ENCODE measurements at regions not wholly inside any gene's neighbourhood (a gene's known extent, or its start where the extent isn't known, plus 50 kb on each side); places are given as distances from the start of the nearest gene placed in this dataset.
"Not testable (repeated sequence)": the region's sequence is repeated elsewhere in the genome, so short reads cannot be mapped to it uniquely, and the experiment has no call there.

DNA sequence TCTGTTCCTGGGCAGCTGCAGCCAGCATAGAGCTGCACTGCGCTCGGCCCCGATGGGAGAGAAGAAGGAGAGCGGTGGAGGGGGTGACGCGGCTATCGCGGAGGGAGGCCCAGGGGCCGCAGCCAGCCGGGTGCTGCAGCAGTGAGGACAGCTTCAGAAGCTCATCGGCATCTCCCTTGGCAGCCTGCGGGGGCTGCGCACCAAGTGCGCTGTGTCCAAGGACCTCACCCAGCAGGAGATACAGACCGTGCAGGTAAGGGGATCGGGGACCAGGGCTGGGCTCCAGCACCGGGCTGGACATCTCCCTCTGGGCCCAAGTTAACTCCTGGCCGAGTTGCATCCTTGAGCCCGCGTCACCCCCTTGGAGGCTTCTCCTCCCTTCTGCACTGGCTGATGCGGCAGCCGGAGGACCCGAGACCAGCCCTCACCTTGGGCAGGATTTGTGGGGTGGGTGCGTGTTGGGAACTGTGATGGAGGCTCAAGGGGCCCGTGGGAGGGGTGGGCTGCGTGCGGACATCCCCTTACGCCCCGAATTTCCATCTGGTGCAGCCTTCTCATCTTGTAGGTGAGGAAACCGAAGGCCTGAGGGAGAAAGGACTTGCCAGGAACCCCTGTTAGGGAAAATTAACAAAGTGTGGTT, 3934.9 kb downstream of the SRGAP2C start:
- TF ChIP-seq, protein P1, sequence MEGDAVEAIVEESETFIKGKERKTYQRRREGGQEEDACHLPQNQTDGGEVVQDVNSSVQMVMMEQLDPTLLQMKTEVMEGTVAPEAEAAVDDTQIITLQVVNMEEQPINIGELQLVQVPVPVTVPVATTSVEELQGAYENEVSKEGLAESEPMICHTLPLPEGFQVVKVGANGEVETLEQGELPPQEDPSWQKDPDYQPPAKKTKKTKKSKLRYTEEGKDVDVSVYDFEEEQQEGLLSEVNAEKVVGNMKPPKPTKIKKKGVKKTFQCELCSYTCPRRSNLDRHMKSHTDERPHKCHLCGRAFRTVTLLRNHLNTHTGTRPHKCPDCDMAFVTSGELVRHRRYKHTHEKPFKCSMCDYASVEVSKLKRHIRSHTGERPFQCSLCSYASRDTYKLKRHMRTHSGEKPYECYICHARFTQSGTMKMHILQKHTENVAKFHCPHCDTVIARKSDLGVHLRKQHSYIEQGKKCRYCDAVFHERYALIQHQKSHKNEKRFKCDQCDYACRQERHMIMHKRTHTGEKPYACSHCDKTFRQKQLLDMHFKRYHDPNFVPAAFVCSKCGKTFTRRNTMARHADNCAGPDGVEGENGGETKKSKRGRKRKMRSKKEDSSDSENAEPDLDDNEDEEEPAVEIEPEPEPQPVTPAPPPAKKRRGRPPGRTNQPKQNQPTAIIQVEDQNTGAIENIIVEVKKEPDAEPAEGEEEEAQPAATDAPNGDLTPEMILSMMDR (IDR thresholded peaks at IDR 0.05 in 8 of 11, conservative IDR thresholded peaks at IDR 0.05 in 3 of 11) = not testable (repeated sequence)
- TF ChIP-seq POLR2AphosphoS5 (IDR thresholded peaks at IDR 0.05) = not testable (repeated sequence)
